ENCODE measurements at regions not wholly inside any gene's neighbourhood (a gene's known extent, or its start where the extent isn't known, plus 50 kb on each side); places are given as distances from the start of the nearest gene placed in this dataset.
"Not testable (repeated sequence)": the region's sequence is repeated elsewhere in the genome, so short reads cannot be mapped to it uniquely, and the experiment has no call there.

DNA sequence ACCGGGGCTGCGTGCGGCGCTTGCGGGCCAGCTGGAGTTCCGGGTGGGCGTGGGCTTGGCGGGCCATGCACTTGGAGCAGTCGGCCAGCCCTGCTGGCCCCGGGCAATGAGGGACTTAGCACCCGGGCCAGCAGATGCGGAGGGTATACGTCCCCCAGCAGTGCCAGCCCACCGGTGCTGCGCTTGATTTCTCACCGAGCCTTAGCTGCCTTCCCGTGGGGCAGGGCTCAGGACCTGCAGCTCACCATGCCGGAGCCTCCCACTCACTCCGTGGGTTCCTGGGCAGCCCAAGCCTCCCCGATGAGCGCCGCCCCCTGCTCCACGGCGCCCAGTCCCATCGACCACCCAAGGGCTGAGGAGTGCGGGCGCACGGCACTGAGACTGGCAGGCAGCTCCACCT, 51.4 kb upstream of the INPP4B start:
- not testable (repeated sequence) for H3K27me3 ChIP-seq; H3K4me1 ChIP-seq; H3K36me3 ChIP-seq; DNase-seq (ENCODE audit: low spot score in 2 of 2); H3K27ac ChIP-seq; H3K4me3 ChIP-seq
- 94 to 95% methylated on average over 7 to 18 of the region's 28 CpGs for WGBS, 2 donors
- H3K9me3 ChIP-seq, result peaks cover 0 to 53% (median 9%) of the 10 kb centered on the region in 4 donors

DNA sequence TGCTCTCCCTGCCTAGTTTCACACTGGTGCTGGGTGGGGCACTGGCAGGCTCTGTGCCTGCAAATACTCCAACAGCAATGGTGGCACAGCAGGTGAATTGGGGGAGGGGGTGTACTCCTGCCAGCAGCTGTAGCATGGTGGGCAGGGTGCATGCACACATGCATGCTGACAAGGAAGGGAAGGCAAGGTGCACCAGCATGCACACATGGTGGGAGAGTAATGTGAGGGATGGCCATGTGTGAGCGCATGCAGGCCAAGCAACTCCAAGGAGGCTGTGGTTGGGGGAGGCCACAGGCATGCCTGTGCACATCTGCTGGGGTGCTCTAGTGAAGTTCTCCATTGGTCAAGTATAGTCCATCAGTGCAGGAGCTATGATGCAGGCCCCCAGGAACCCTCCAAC, 54.5 kb upstream of the INPP4B start:
- 100% methylated on average over 1 of the region's 1 CpG for WGBS, 2 donors
- H3K27ac ChIP-seq, result no peak overlapping the region
- no peaks in the 10 kb centered on the region for H3K36me3 ChIP-seq
- H3K9me3 ChIP-seq, result peaks cover 0 to 32% (median 5%) of the 10 kb centered on the region in 4 donors
- no peak for DNase-seq (ENCODE audit: low spot score in 2 of 2)
- no peaks in the 10 kb centered on the region for H3K27me3 ChIP-seq
- no peak overlapping the region for H3K4me3 ChIP-seq
- H3K4me1 ChIP-seq, result no peaks in the 10 kb centered on the region
- TF ChIP-seq, protein P1, sequence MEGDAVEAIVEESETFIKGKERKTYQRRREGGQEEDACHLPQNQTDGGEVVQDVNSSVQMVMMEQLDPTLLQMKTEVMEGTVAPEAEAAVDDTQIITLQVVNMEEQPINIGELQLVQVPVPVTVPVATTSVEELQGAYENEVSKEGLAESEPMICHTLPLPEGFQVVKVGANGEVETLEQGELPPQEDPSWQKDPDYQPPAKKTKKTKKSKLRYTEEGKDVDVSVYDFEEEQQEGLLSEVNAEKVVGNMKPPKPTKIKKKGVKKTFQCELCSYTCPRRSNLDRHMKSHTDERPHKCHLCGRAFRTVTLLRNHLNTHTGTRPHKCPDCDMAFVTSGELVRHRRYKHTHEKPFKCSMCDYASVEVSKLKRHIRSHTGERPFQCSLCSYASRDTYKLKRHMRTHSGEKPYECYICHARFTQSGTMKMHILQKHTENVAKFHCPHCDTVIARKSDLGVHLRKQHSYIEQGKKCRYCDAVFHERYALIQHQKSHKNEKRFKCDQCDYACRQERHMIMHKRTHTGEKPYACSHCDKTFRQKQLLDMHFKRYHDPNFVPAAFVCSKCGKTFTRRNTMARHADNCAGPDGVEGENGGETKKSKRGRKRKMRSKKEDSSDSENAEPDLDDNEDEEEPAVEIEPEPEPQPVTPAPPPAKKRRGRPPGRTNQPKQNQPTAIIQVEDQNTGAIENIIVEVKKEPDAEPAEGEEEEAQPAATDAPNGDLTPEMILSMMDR (IDR thresholded peaks at IDR 0.05), result no peak
- TF ChIP-seq POLR2A (IDR thresholded peaks at IDR 0.05) (no peak), EP300 (IDR thresholded peaks at IDR 0.05) (no peak)

DNA sequence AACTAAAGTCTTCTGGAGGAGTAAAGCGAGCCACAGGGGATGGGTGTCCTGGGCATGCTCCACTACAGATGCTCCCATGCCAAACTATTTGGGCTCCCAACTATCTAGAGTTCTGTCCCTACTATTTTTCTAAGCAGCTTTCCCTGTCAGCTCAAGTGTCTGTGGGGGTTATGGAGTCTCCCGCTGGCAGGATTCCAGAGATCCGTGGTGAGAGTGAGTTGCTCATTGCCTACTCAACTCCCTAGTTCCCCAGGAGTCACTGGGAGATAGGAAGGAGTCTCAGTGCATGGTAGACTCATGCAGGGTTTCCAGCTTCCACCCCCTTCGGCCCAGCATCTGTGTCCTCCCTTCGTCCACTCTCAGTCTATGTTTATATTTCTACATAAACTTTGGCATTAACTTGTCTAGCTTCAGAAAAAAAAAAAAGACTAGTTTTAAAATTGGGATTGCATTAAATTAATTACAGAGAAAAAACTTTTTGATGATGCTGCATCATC, 55.1 kb upstream of the INPP4B start:
- DNase-seq (ENCODE audit: low spot score in 2 of 2), result no peak
- Histone ChIP-seq H3K9me3 (peaks cover 0 to 34% (median 7%) of the 10 kb centered on the region in 4 donors), H3K4me1 (no peaks in the 10 kb centered on the region), H3K27me3 (no peaks in the 10 kb centered on the region), H3K4me3 (no peak overlapping the region), H3K27ac (no peak overlapping the region), H3K36me3 (no peaks in the 10 kb centered on the region)
- TF ChIP-seq, protein P1 (IDR thresholded peaks at IDR 0.05), result no peak
- TF ChIP-seq POLR2A (IDR thresholded peaks at IDR 0.05) (no peak), EP300 (IDR thresholded peaks at IDR 0.05) (no peak)
- 72 to 78% methylated on average over 5 of the region's 5 CpGs for WGBS, 2 donors

DNA sequence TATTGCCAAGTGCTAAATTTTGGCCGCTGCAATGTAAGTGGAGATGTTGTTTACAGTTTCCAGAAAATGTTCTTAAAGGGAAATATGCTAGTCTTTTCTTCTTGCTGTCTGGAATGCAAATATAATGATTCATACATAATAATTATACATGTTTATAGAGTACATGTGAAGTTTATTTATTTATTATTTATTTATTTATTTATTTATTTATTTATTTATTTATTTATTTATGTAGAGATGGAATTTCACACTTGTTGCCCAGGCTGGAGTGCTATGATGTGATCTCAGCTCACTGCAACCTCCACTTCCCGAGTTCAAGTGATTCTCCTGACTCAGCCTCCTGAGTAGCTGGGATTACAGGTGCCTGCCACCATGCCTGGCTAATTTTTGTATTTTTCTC, 57.5 kb upstream of the INPP4B start:
- not testable (repeated sequence) for H3K27me3 ChIP-seq; DNase-seq (ENCODE audit: low spot score in 2 of 2); H3K4me1 ChIP-seq; H3K4me3 ChIP-seq; H3K27ac ChIP-seq; H3K36me3 ChIP-seq
- 87 to 90% methylated on average over 2 of the region's 2 CpGs for WGBS, 2 donors
- H3K9me3 ChIP-seq, result peaks cover 0 to 23% (median 10%) of the 10 kb centered on the region in 4 donors

DNA sequence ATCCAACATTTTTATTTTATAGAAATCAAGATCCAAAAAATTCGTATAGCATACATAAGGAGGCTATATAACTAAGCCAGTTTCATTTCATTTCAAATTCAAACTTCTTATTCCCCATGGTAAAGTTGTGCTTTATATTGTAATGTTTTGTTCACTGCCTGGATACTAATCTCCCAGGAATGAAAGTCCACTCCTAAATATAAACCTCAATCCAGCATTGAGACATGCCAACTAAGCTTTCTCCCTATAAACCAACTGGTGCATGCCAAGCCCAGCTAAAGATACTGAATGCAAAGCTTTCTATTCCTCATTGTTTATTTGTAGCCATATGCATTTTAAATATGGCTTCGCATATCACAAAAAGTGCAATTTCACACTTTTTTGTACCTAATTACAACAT, 63.8 kb upstream of the INPP4B start:
- 84 to 86% methylated on average over 2 of the region's 2 CpGs for WGBS, 2 donors
- DNase-seq (ENCODE audit: low spot score in 2 of 2), result no peak
- H3K27me3 ChIP-seq, result no peaks in the 10 kb centered on the region
- peaks cover 0 to 15% (median 3%) of the 10 kb centered on the region in 4 donors for H3K9me3 ChIP-seq
- H3K4me1 ChIP-seq, result no peaks in the 10 kb centered on the region
- no peak overlapping the region for H3K4me3 ChIP-seq
- TF ChIP-seq POLR2A (IDR thresholded peaks at IDR 0.05), result no peak
- no peak for TF ChIP-seq EP300 (IDR thresholded peaks at IDR 0.05)
- TF ChIP-seq, protein P1 (IDR thresholded peaks at IDR 0.05), result no peak
- no peaks in the 10 kb centered on the region for H3K36me3 ChIP-seq
- no peak overlapping the region for H3K27ac ChIP-seq

DNA sequence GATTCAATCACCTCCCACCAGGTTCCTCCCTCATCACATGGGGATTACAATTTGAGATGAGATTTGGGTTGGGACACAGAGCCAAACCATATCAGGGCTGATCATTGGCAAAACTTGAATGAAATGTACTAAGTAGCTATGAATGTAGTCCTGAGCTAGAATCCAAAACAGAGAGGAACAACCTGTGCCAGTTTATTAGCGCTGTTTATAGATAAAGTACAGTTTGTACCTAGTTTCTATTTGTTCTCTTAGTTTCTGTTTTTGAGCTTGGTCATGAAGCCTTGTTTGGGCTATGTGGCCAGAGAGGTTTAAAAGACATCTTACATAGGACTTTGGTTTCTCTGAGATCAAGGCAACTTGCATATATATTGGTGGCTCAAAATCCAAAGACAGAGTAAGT, 66.9 kb upstream of the INPP4B start:
- Histone ChIP-seq H3K4me3 (no peak overlapping the region), H3K4me1 (no peaks in the 10 kb centered on the region), H3K27ac (no peak overlapping the region), H3K9me3 (no peaks in the 10 kb centered on the region), H3K36me3 (no peaks in the 10 kb centered on the region), H3K27me3 (no peaks in the 10 kb centered on the region)
- TF ChIP-seq EP300 (IDR thresholded peaks at IDR 0.05) (no peak), POLR2A (IDR thresholded peaks at IDR 0.05) (no peak)
- TF ChIP-seq, protein P1 (IDR thresholded peaks at IDR 0.05), result no peak
- 100% methylated on average over 1 of the region's 1 CpG for WGBS, 2 donors
- no peak for DNase-seq (ENCODE audit: low spot score in 2 of 2)
